WTC11 (cell line): ENCODE measurements at regions not wholly inside any gene's neighbourhood (a gene's known extent, or its start where the extent isn't known, plus 50 kb on each side); places are given as distances from the start of the nearest gene placed in this dataset.

ENCODE experiments used
- ATAC-seq: fragments of 200-7000 bp; cut with Tn5 transposase; 2 replicates; pipeline ENCODE4 v1.10.0; 2021; ENCODE audit warnings: mild to moderate bottlenecking, moderate library complexity
- CTCF ChIA-PET: fragments of 300-600 bp; sonication (Branson Sonifier 250); formaldehyde crosslinking; loops from one replicate; lab custom pipeline; 2021; ENCODE audit warnings: antibody characterized with exemption; lab: Charles Lee
- POLR2A ChIA-PET: fragments of 350-600 bp; sonication (Branson Sonifier 250); formaldehyde crosslinking; loops from one replicate; lab custom pipeline; 2021; ENCODE audit warnings: antibody characterized with exemption; lab: Charles Lee
- DNase-seq: peaks from one replicate; pipeline ENCODE4 v3.0.0; 2021; ENCODE audit warnings: low spot score
- H3K27ac Mint-ChIP-seq: 2 replicates; pipeline ENCODE4 v1.8.0; 2021; ENCODE audit warnings: mixed read lengths
- H3K27me3 Mint-ChIP-seq: 2 replicates; pipeline ENCODE4 v1.8.0; 2021; ENCODE audit warnings: low read depth, mild to moderate bottlenecking, moderate library complexity, mixed read lengths
- H3K36me3 Mint-ChIP-seq: 2 replicates; pipeline ENCODE4 v1.8.0; 2021; ENCODE audit warnings: mixed read lengths
- H3K4me1 Mint-ChIP-seq: 2 replicates; pipeline ENCODE4 v1.8.0; 2022; ENCODE audit warnings: mixed read lengths
- H3K4me3 Mint-ChIP-seq: 2 replicates; pipeline ENCODE4 v1.8.0; 2021; ENCODE audit warnings: mild to moderate bottlenecking, moderate library complexity, mixed read lengths
- H3K9me3 Mint-ChIP-seq: 2 replicates; pipeline ENCODE4 v1.8.0; 2021; ENCODE audit warnings: mixed read lengths
- CREB1 ChIP-seq: sonication (generic); formaldehyde crosslinking; IDR thresholded peaks from 2 replicates; pipeline ENCODE4 v1.8.0; 2023; ENCODE audit warnings: mild to moderate bottlenecking, missing genetic modification reagents
- CREM ChIP-seq: sonication (generic); formaldehyde crosslinking; IDR thresholded peaks from 2 replicates; pipeline ENCODE4 v1.8.1; 2022; ENCODE audit warnings: mild to moderate bottlenecking, missing genetic modification reagents, moderate library complexity
- ELF4 ChIP-seq: sonication (generic); formaldehyde crosslinking; IDR thresholded peaks from 2 replicates; pipeline ENCODE4 v1.8.1; 2022; ENCODE audit warnings: low read depth, mild to moderate bottlenecking, moderate library complexity, missing genetic modification reagents
- FOXP1 ChIP-seq: sonication (generic); formaldehyde crosslinking; IDR thresholded peaks from 2 replicates; pipeline ENCODE4 v1.8.0; 2022; ENCODE audit warnings: missing genetic modification reagents, mild to moderate bottlenecking, moderate library complexity, borderline replicate concordance
- GABPB1 ChIP-seq: sonication (generic); formaldehyde crosslinking; IDR thresholded peaks from 2 replicates; pipeline ENCODE4 v1.8.1; 2023; ENCODE audit warnings: mild to moderate bottlenecking, missing genetic modification reagents
- GTF2I ChIP-seq: fragments of 250-450 bp; sonication (Bioruptor Pico); conservative IDR thresholded peaks from 2 replicates; pipeline ENCODE4 v1.4.0; 2021; ENCODE audit warnings: mild to moderate bottlenecking
- JAZF1 ChIP-seq: fragments of 250-450 bp; sonication (Bioruptor Pico); IDR thresholded peaks from 2 replicates; pipeline ENCODE4 v1.9.0; 2021; ENCODE audit warnings: moderate library complexity, mild to moderate bottlenecking, inconsistent platforms
- JUN ChIP-seq: sonication (generic); formaldehyde crosslinking; IDR thresholded peaks from 2 replicates; pipeline ENCODE4 v1.8.0; 2023; ENCODE audit warnings: mild to moderate bottlenecking, missing genetic modification reagents
- KAT7 ChIP-seq: sonication (generic); formaldehyde crosslinking; IDR thresholded peaks from 2 replicates; pipeline ENCODE4 v1.8.1; 2023; ENCODE audit warnings: missing genetic modification reagents, mild to moderate bottlenecking, borderline replicate concordance
- NFYB ChIP-seq: sonication (generic); formaldehyde crosslinking; conservative IDR thresholded peaks from 2 replicates; pipeline ENCODE4 v1.8.0; 2022; ENCODE audit warnings: low read depth, missing genetic modification reagents
- OVOL2 ChIP-seq: fragments of 250-450 bp; sonication (Bioruptor Pico); IDR thresholded peaks from 2 replicates; pipeline ENCODE4 v1.9.0; 2021; ENCODE audit warnings: mild to moderate bottlenecking, borderline replicate concordance
- PRRX2 ChIP-seq: fragments of 250-450 bp; sonication (Bioruptor Pico); IDR thresholded peaks from 2 replicates; pipeline ENCODE4 v1.8.0; 2021; ENCODE audit warnings: mild to moderate bottlenecking
- SMAD4 ChIP-seq: sonication (generic); formaldehyde crosslinking; IDR thresholded peaks from 2 replicates; pipeline ENCODE4 v1.8.0; 2022; ENCODE audit warnings: mild to moderate bottlenecking, missing genetic modification reagents
- SP1 ChIP-seq: sonication (generic); formaldehyde crosslinking; conservative IDR thresholded peaks from 2 replicates; pipeline ENCODE4 v1.8.1; 2022; ENCODE audit warnings: missing genetic modification reagents
- TCF7 ChIP-seq: sonication (generic); formaldehyde crosslinking; IDR thresholded peaks from 2 replicates; pipeline ENCODE4 v1.8.0; 2022; ENCODE audit warnings: mild to moderate bottlenecking, low read depth, missing genetic modification reagents, moderate library complexity
- TEAD1 ChIP-seq: sonication (generic); formaldehyde crosslinking; IDR thresholded peaks from 2 replicates; pipeline ENCODE4 v1.8.0; 2022; ENCODE audit warnings: mild to moderate bottlenecking, missing genetic modification reagents
- TEAD4 ChIP-seq: sonication (generic); formaldehyde crosslinking; IDR thresholded peaks from 2 replicates; pipeline ENCODE4 v1.8.0; 2022; ENCODE audit warnings: mild to moderate bottlenecking, missing genetic modification reagents
- ZBTB21 ChIP-seq: sonication (generic); formaldehyde crosslinking; IDR thresholded peaks from 2 replicates; pipeline ENCODE4 v1.8.1; 2023; ENCODE audit warnings: mild to moderate bottlenecking, missing genetic modification reagents, borderline replicate concordance
- ZNF671 ChIP-seq: fragments of 250-450 bp; sonication (Bioruptor Pico); IDR thresholded peaks from 2 replicates; pipeline ENCODE4 v1.8.0; 2021; ENCODE audit warnings: mild to moderate bottlenecking
- TF ChIP-seq, protein P1 (sequence below): sonication (generic); formaldehyde crosslinking; IDR thresholded peaks from 2 replicates; pipeline ENCODE4 v1.8.1; 2023; ENCODE audit warnings: mild to moderate bottlenecking, moderate library complexity, missing genetic modification reagents
- TF ChIP-seq, protein P2 (sequence below): fragments of 200-600 bp; IDR thresholded peaks from 2 replicates; pipeline ENCODE4 v1.8.0; 2022; ENCODE audit warnings: antibody characterized with exemption
- TF ChIP-seq, protein P3 (sequence below): sonication (generic); formaldehyde crosslinking; IDR thresholded peaks from 2 replicates; pipeline ENCODE4 v1.8.1; 2023; ENCODE audit warnings: mild to moderate bottlenecking, missing genetic modification reagents
- TF ChIP-seq, protein P4 (sequence below): sonication (generic); formaldehyde crosslinking; IDR thresholded peaks from 2 replicates; pipeline ENCODE4 v1.8.0; 2022; ENCODE audit warnings: mild to moderate bottlenecking, missing genetic modification reagents
- TF ChIP-seq, protein P5 (sequence below): sonication (generic); formaldehyde crosslinking; IDR thresholded peaks from 2 replicates; pipeline ENCODE4 v1.8.0; 2022; ENCODE audit warnings: missing genetic modification reagents

DNA sequence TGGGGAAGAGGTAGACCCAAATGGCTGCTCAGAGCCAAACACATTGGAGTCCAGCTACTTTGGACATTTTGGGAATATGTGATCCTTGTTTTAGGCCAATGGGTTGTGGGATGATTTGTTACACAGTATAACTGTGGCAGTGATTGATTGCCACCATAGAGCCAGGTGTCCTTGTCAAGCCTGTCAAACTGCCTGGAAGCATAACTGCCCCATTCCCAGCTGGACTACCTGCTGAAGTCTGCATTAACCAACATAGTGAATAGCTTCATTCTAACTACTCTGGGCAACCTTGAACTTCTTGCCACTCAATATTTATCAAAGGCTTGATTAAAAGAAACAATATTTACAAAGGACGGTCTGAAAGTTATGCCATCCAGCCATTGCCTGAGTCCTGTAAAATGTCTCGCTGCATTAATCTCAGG, 164.7 kb downstream of the LINC00237 start:
- CTCF ChIA-PET: no interaction called here
- Mint-ChIP-seq H3K27me3 (peaks cover 2% of the 10 kb centered on the region; the same call in 1 of the 2 replicates), H3K4me3 (no peak overlapping the region), H3K9me3 (peaks cover 12% of the 10 kb centered on the region), H3K4me1 (no peaks in the 10 kb centered on the region), H3K27ac (no peak overlapping the region), H3K36me3 (peaks cover 6% of the 10 kb centered on the region)
- no peak for ATAC-seq
- DNase-seq: no peak
- POLR2A ChIA-PET: interaction anchor here (0.8 kb wide), 1 partner anchor 11 kb away, joined by 3 read pairs; no protein-coding TSS in a partner anchor
- TF ChIP-seq, protein P1, sequence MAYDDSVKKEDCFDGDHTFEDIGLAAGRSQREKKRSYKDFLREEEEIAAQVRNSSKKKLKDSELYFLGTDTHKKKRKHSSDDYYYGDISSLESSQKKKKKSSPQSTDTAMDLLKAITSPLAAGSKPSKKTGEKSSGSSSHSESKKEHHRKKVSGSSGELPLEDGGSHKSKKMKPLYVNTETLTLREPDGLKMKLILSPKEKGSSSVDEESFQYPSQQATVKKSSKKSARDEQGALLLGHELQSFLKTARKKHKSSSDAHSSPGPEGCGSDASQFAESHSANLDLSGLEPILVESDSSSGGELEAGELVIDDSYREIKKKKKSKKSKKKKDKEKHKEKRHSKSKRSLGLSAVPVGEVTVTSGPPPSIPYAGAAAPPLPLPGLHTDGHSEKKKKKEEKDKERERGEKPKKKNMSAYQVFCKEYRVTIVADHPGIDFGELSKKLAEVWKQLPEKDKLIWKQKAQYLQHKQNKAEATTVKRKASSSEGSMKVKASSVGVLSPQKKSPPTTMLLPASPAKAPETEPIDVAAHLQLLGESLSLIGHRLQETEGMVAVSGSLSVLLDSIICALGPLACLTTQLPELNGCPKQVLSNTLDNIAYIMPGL (CRISPR knock-in tag): no peak
- TF ChIP-seq GABPB1 (CRISPR knock-in tag): 0 out of 2 replicates have a peak, but pooled peaks have one; percentile 14

DNA sequence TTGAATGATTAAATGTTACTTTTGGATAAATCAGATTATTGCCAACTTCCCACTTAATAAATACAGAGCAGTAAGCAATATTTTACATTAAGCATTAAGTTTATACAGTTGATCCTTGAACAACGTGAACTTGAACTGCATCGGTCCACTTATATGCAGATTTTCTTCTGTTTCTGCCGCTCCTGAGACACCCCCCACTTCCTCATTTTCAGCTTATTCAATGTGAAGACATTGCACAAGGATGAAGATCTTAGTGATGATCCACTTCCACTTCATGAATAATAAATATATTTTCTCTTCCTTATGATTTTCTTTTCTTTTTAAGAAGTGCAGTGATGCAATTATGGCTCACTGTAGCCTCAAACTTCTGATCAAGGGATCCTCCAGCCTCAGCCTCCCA, 167.2 kb downstream of the LINC00237 start:
- DNase-seq (no peak), ATAC-seq (no peak)
- Mint-ChIP-seq H3K4me3 (no peak overlapping the region), H3K36me3 (no peaks in the 10 kb centered on the region), H3K27ac (no peak overlapping the region), H3K9me3 (no peaks in the 10 kb centered on the region; the same call in 1 of the 2 replicates), H3K4me1 (no peaks in the 10 kb centered on the region), H3K27me3 (no peaks in the 10 kb centered on the region)
- TF ChIP-seq, protein P2, sequence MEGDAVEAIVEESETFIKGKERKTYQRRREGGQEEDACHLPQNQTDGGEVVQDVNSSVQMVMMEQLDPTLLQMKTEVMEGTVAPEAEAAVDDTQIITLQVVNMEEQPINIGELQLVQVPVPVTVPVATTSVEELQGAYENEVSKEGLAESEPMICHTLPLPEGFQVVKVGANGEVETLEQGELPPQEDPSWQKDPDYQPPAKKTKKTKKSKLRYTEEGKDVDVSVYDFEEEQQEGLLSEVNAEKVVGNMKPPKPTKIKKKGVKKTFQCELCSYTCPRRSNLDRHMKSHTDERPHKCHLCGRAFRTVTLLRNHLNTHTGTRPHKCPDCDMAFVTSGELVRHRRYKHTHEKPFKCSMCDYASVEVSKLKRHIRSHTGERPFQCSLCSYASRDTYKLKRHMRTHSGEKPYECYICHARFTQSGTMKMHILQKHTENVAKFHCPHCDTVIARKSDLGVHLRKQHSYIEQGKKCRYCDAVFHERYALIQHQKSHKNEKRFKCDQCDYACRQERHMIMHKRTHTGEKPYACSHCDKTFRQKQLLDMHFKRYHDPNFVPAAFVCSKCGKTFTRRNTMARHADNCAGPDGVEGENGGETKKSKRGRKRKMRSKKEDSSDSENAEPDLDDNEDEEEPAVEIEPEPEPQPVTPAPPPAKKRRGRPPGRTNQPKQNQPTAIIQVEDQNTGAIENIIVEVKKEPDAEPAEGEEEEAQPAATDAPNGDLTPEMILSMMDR: no peak
- TF ChIP-seq JUN (CRISPR knock-in tag): no peak
- TF ChIP-seq TEAD4 (CRISPR knock-in tag): no peak
- TF ChIP-seq TCF7 (CRISPR knock-in tag): no peak
- TF ChIP-seq GTF2I (CRISPR knock-in tag): no peak
- TF ChIP-seq ZBTB21: no peak
- no peak for TF ChIP-seq KAT7
- no peak for TF ChIP-seq CREB1 (CRISPR knock-in tag)
- no peak for TF ChIP-seq TEAD1 (CRISPR knock-in tag)
- no peak for TF ChIP-seq PRRX2 (CRISPR knock-in tag)
- no peak for TF ChIP-seq NFYB (CRISPR knock-in tag)
- no peak for TF ChIP-seq SMAD4
- TF ChIP-seq OVOL2 (CRISPR knock-in tag): no peak
- ChIA-PET POLR2A (no interaction called here), CTCF (no interaction called here)

DNA sequence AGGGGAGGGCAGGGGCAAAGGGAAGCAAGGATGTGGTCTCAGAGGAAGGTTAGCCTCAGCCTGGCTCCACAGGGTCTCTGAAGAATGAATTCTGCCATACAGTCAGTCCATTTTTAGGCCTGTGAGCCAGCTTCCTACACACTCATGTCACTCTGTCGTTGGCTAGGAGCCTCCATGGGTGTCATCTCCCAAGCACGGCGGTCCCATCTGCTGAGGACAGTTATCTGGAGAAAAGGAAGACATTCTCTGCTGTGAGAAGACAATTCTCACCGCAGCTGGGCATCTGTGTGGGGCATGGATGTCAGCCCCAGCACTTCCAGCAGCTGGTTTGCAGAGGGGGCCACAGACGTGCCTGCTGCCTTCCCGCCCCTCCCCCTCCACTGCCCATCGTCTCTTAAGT, 167.6 kb downstream of the LINC00237 start:
- Mint-ChIP-seq H3K36me3 (no peaks in the 10 kb centered on the region), H3K4me3 (no peak overlapping the region), H3K27ac (no peak overlapping the region), H3K27me3 (no peaks in the 10 kb centered on the region), H3K9me3 (no peaks in the 10 kb centered on the region; the same call in 1 of the 2 replicates), H3K4me1 (no peaks in the 10 kb centered on the region)
- no peak for ATAC-seq
- ChIA-PET CTCF (no interaction called here), POLR2A (no interaction called here)
- DNase-seq: no peak
- TF ChIP-seq FOXP1 (CRISPR knock-in tag) (no peak), ELF4 (no peak), SP1 (CRISPR knock-in tag) (no peak), CREM (CRISPR knock-in tag) (no peak), GTF2I (CRISPR knock-in tag) (no peak), ZNF671 (CRISPR knock-in tag) (no peak), JAZF1 (no peak), PRRX2 (CRISPR knock-in tag) (no peak)
- TF ChIP-seq, protein P3, sequence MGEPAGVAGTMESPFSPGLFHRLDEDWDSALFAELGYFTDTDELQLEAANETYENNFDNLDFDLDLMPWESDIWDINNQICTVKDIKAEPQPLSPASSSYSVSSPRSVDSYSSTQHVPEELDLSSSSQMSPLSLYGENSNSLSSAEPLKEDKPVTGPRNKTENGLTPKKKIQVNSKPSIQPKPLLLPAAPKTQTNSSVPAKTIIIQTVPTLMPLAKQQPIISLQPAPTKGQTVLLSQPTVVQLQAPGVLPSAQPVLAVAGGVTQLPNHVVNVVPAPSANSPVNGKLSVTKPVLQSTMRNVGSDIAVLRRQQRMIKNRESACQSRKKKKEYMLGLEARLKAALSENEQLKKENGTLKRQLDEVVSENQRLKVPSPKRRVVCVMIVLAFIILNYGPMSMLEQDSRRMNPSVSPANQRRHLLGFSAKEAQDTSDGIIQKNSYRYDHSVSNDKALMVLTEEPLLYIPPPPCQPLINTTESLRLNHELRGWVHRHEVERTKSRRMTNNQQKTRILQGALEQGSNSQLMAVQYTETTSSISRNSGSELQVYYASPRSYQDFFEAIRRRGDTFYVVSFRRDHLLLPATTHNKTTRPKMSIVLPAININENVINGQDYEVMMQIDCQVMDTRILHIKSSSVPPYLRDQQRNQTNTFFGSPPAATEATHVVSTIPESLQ (CRISPR knock-in tag): no peak
- TF ChIP-seq, protein P4, sequence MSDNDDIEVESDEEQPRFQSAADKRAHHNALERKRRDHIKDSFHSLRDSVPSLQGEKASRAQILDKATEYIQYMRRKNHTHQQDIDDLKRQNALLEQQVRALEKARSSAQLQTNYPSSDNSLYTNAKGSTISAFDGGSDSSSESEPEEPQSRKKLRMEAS: no peak
- TF ChIP-seq, protein P1 (CRISPR knock-in tag): no peak
- TF ChIP-seq, protein P5, sequence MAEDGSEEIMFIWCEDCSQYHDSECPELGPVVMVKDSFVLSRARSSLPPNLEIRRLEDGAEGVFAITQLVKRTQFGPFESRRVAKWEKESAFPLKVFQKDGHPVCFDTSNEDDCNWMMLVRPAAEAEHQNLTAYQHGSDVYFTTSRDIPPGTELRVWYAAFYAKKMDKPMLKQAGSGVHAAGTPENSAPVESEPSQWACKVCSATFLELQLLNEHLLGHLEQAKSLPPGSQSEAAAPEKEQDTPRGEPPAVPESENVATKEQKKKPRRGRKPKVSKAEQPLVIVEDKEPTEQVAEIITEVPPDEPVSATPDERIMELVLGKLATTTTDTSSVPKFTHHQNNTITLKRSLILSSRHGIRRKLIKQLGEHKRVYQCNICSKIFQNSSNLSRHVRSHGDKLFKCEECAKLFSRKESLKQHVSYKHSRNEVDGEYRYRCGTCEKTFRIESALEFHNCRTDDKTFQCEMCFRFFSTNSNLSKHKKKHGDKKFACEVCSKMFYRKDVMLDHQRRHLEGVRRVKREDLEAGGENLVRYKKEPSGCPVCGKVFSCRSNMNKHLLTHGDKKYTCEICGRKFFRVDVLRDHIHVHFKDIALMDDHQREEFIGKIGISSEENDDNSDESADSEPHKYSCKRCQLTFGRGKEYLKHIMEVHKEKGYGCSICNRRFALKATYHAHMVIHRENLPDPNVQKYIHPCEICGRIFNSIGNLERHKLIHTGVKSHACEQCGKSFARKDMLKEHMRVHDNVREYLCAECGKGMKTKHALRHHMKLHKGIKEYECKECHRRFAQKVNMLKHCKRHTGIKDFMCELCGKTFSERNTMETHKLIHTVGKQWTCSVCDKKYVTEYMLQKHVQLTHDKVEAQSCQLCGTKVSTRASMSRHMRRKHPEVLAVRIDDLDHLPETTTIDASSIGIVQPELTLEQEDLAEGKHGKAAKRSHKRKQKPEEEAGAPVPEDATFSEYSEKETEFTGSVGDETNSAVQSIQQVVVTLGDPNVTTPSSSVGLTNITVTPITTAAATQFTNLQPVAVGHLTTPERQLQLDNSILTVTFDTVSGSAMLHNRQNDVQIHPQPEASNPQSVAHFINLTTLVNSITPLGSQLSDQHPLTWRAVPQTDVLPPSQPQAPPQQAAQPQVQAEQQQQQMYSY (CRISPR knock-in tag): no peak
